NCI-H2029 treated with DMSO at 0.1 percent for 48 hours (cell line): ENCODE measurements at regions not wholly inside any gene's neighbourhood (a gene's known extent, or its start where the extent isn't known, plus 50 kb on each side); places are given as distances from the start of the nearest gene placed in this dataset.

Experiments
- DNase-seq: peaks from one replicate; lab custom pipeline; 2025; lab: John Stamatoyannopoulos, UW

DNA sequence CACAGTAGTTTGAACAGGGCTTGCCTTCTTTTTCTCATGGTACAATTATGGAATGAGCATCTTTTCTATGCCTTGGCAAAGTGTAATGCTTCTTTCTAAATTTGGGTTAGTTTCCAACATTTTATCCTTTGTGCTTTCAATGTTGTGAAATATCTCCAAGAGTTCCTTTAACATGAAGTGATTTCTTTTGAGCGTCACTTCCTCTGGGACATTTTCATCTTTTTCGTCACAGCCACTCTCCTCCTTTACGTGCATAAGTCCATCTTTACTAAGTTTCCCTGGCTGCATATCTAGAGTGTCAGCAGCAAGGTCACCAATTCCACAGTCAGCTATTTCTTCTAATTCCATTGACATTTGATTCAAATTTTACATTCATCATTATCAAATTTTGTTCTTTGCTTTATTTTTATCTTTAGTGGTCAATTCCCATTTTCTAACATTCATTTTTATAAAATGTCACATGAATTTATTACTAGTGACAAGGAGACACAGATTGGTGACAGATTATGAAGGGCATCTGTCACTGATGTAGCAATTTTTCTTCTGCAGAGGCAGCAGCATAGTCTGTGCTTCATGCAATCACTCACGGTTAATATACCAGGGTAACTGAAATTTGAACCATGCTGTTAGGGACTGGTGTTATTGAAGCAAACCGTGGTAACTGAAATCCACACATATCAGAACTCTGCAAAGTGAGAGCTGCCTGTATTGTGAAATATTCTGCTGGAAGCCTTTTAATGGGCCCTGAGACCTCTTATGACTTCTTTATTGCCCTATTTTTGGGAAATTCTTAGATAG lies 126.5 kb upstream of the THBS1 start:
- DNase-seq, result no peak

DNA sequence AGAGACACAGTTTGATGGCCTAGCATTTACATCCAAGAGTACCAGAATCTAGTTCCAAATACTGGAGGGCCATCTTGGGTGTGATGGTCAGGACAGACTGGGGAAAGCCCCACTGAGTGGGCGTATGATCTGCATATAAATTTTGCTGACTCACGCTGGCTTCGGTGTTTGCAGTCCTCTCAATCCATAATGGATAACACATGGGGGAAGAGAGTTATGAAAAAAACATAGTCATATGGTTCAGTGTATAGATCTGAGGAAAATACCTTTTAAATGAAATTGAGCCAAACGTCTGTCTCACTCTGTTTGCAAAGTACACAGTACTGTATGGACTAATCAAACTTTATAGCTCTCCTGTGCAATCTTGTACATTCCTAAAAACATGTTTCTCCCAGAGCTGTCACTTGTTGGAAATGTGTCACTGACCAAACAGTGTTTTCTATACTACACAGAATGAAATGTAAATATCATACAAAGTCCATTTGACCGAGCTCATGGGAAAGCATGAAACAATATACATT lies 125.3 kb upstream of the THBS1 start:
- DNase-seq, result no peak

DNA sequence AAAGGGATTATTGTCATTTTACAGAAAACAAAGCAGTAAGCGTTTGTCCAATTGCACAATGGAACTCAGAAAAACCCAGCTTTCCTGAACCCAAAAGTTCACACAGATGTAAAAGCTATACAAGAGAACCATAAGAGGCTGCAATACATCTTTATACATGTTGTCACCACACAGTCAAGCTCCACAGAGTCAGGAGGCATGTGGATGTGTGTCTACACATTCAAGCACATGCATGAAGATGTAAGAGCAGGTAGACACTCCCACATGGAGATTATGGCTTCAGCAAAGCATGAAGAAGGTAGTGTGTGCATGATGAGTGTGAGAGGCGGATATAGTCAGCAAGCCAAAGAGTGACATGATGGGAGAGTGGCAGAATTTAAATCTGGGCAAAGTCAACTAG lies 124.7 kb upstream of the THBS1 start:
- DNase-seq, result no peak

DNA sequence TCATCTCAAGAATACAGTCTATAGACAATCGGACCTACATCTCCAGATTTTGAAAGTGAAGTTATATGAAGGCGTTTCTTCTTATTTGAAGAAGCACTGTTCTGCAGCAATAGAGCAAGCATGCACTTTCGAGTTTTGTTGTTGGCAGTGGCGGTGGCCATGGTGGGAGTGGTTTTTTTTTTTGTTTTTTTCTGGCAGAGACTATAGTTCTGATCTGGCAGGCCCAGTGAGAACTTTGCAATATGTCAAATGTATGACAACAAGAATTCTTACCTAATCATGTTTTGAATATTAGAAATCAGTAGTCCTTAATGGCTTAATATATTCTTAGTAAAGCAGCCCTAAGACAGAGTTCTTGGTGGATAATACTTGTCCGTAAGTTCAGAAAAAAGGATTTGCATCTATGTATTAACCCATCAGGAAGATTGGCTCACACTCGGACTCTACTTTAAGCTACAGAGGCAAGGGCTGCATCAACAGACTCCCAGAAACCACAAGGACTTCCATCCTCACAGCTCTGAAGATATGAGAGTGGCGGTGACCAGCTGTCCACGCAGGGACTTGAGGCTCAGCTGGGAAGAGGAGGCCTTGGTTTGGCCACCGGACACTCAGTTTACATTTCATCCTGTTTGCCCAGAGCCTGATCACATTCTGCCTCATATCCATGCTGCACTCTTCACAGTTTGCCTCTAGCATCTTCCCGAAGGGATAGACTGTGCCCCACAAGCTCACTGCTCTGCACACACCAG lies 124.1 kb upstream of the THBS1 start:
- DNase-seq, result no peak

DNA sequence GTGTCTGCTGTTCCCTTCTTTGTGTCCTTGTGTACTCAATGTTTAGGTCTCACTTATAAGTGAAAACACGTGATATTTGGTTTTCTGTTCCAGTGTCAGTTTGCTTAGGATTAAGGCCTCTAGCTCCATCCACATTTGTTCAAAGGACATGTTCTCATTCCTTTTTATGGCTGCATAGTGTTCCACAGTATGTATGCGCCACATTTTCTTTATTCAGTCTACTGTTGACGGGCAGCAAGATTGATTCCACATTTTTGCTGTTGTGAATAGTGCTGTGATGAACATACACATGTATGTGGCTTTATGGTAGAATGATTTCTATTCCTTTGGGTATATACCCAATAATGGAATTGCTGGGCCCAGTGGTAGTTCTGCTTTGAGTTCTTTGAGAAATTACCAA lies 122.7 kb upstream of the THBS1 start:
- DNase-seq, result no peak

DNA sequence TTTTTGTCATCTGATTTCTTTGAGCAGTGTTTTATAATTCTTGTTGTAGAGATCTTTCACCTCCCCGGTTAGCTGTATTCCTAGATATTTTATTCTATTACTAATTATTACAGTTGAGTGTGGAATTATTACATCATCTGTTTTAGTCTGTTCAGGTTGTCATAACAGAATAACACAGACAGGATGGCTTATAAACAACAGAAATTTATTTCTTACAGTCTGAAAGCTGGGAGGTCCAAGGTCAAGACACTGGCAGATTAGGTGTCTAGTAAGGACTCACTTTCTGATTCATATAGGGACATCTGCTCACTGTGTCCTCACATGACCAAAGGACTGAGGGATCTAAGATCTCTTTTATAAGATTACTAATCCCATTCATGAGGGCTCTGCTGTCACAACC lies 121.3 kb upstream of the THBS1 start:
- DNase-seq, result no peak

DNA sequence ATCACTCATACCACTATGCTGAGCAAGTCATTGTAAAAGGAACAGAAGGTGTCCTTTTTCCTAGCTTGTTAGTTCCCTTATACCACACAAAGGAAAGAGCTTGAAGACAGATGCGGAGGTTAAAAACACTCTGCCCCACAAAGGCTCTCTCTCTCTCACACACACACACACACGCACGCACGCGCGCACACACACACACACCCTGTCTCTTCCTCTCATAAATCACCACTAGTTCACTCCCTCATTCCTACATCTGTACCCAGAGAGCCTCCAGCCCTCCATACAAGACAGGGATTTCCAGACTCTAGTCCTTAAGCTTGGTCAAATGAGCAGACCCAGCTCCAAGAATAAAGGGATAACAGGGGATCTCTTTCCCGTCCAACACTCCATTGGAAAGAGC lies 120.1 kb upstream of the THBS1 start:
- no peak for DNase-seq

DNA sequence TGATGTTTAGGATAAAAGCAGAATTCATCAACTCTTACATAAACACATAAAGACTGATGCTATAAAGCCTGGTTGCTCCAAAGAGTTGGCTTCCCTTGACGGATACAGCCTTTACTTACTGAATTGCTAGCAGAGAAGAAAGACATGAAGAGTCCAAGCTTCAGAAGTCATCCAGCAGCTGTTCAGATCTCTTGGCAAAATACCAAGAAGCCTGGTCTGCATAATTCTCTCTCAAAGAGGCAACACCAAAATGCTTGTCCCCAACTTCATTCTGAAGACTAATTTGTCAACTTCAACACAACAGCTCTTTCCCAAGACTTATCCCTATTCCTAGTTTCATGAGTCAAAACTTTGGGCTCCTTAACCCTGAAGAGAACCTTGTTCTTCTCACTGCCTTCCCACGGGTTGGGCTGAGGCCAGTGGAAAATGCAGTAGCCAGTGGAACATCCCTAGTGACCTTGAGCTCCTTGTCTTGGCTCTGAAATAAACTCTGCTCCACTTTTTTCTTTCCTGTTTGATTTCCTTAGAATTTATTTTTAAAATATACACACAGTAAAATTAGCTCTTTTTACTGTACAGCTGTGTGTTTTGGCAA lies 119.2 kb upstream of the THBS1 start:
- no peak for DNase-seq

DNA sequence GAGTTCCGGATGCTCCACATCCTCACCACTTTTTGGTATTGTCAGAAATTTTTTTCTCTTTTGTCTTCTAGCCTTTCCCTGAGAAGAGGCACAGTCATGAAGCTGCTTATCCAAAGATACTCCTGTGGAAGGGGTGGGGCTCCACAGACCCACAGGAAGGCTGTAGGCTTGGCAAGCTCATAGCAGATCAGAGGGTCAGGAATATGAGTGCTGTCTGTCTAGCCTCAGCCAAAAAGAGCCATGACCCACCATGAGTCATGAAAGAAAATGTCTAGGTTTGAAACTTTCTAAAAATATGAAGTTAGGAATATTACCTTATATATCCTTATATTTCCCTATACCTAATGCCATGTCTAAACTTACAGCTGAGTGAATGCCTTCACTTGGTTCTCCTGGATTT lies 118.2 kb upstream of the THBS1 start:
- no peak for DNase-seq

DNA sequence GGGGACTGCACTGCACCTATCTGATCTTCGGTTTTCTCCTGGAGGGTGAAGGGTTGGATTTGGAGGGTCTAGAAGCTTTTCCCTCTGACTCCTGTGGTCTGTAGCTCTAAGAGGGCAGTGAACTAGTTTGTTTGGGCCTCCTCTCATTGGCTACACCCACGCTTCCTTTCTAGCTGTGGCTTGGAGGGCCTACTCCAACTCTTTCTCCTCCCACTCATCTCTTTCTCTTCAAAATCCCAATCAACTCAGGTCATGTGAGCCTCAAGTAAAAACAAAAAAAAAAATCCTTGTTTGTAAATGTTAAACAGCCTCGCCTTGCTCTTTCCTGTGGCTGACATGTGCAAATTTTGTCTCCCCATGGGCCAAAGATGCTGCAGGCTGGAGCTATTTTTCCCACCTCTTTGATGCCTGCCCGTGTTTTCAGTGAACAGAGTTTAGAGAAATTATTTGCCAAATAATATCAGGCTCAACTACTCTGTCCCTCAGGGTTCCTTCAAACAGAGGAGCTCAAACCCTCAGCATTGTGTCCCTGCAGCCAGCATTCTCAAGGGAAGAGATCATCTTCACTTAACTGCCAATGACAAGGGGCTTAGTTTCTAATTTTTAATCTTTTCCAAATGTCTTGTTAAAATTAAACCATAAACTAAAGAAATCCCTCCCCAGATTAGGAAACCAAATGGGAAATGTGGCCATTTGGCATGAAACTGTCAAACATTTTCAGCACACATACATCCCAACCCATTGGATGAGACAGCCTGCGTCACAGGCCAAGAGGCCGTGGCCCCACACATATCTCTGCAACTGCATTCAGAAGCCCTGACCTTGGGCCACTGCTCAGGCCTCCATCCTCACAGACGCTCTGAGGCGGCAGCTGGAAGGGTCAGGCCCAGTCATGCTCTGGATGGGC lies 114.8 kb upstream of the THBS1 start:
- no peak for DNase-seq

DNA sequence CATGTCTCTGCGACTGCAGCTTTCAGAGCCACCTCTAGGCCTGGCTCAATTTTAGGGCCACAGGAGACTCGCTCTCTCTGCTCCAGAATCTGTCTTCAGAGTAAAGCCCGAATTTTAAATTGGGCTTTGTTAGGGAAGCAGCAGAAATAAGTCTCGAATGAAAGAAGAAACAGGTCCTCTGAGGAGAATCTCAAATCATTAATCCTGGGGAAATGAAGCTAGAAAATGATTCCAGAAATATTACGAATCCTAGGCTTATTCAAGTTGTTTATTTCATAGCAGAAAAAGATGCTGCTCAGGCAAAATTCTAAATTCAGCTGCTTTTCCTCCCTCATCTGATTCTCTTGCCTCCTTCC lies 114.2 kb upstream of the THBS1 start:
- DNase-seq, result no peak

DNA sequence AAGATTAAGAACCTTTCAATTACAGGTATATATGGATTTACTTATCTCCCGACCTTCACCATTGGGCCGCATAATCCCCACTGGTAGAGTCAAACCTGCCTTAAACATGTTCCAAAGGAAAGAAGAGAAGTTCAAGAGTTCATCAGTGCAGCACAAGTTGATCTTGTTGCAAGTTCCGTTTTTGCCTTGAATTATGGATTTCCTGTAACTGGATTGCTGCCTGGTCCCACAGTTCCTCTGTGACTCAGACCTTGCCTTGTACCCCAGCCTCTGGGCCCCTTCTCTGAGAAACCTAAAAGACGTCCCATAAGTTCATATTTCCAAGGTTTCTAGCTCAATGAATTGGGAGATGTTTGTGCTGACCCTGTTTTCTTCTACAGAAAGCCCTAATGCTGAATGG lies 112.5 kb upstream of the THBS1 start:
- DNase-seq, result no peak

DNA sequence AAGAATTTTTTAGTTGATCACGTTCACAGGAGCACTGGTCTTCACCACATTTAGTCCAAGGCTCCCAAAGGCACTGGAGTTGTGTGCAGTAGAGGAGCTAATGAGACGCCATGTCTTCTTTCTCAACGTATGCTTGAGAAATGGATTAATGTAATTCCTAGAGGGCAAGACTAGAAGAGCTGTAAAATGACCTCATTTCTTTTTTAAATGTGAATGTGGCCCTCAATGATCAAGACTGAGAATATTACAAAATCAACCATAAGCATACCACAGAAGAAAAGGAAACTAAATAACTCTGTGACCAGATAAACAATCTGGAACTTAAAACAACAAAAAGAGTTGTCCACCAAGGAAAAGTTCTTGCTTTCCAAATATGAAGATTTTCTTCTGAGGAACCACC lies 112.1 kb upstream of the THBS1 start:
- no peak for DNase-seq

DNA sequence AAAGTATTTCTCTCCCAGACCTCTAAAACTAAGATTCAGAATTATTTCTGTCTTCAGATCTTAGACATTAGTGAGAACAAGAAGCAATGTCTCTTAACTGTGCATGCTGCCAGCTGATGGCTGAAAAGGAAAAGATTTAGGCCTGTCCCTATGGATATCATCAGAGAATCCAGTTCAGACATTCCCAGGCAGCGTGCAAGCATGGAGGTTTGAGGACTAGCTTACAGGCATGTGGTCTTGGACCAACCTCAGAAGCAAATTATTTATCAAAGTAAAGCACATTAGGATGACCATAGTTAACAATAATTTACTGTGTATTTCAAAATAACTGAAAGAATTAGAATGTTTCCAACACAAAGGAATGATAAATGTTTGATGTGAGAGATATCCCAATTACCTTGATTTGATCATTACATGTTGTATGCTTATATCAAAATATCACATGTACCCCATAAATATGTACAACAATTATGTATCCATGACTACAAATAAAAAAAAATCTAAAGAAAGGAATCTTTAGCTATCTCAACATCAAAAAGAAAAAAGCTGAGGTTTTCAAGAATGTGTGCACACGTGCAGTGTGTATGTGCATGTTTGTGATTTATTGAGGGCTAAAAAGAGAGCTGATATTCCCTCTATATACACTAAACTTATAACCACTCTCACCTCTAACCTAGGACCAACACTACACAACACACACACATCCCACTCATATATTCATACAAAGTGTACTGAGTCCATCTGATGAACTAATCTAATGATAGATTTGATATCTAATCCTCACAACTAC lies 108.9 kb upstream of the THBS1 start:
- DNase-seq, result no peak

DNA sequence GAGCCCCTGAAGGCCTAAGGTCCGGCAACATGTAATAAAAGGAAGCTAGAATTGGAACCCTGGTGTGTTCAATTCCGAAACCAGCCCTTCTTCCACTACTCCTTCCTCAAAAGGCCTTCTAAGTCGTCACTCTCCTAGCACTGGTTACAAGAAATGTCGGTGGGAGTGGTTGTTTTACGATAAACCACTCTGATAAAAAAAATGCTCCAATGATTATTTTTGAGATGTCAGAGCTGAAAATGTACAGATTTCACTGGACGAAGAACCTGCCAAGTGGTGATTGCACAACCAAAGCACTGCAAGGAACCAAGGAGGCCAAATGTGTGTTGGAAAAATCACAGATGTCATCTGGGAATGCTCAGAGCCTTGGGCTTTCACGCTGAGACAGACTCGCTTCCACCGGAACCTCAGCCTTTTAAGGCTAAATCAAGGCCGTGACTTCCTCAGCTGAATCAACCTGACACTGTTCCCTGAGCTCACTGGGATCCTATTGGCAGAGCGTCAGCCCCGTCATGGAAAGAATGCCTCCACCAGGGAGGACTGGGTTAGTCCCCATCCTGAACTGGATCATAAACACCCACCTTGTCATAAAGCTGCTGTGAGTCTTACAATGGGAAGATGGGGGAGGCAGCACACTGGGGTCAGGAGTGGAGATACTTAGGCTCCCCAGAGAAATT lies 108.1 kb upstream of the THBS1 start:
- DNase-seq, result no peak

DNA sequence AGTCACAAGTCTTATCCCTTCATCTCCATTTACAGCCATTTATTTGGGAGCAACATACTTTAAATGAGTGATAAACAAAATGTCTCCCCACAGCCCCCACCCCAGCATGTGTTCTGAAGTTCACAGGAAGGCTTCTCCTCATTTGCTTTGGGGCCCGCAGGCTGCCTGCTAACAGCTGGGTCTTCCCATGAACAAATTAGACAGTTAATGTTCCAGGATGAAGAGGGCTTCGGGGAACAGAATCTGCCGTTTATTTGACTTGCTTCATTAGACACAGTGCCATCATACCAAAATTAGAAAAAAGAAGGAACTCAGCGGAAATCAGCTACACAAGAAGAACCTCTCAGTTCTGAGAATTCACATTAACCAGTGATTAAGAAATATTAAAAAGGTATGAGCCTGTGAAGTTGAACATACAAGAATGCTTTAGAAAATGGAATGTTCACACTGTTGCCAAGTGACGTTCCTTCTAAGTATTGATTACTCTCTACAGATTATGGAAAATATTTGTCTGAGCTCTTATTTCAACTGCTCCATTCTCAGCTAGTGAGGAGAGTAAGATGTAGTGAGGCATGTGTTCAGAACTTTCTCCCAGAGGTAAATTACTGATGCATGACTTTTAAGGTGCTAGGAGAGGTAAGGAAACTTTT lies 107.5 kb upstream of the THBS1 start:
- no peak for DNase-seq

DNA sequence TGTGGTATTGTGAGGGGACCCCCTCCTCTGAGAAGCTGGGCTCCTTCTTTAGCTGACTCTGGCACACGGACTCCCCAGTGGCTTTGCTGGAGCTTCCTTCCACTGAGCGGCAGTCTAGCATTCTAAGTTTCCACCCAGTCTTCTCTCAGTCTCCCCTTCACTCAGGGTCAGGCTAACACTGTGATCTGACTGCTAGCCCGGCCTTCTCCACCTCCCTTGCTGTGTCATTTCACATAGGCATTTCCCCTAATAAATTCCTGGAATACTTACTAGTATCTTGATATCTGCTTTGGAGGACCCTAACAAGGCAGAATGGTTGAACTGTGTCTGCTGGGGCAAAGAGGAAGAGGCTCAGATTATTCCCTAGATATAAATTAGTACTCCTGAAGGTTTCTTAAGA lies 106.2 kb upstream of the THBS1 start:
- DNase-seq, result no peak

DNA sequence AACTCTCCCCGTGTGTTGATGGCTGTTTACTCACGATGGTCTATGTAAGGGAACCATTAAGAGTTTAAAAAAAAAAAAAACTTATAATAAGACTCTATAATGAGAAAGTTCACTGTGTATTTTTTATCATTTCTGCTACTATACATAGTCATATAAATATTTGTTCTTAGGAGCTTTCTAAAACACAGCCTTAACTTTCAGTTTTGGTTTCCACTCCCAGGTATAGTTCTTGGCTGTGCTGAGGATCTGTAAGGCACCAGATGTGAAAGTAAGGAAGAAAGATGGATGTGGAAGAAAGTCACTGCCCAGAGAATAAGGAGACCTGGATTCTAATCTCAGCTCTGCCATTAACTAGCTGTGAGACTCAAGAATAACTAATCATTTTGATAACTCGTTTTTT lies 101.9 kb upstream of the THBS1 start:
- DNase-seq, result no peak

DNA sequence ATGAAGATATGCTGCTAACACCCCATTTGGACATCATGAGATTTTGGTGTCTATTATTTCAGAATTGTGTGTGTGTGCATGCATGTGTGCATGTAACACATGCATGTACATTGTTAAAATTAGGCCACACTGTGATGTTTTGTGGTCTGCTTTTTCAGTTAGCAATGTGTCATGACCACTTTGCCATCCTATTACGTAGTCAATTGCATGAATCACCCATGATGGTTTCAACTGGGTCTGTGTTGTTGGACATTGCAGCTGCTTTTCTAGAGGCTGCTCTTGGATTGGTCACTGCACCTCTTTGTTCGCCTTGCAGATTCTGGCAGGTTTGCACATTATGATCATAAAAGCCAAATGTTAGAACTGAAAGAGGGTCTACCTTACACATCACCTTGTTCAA lies 101.0 kb upstream of the THBS1 start:
- no peak for DNase-seq

DNA sequence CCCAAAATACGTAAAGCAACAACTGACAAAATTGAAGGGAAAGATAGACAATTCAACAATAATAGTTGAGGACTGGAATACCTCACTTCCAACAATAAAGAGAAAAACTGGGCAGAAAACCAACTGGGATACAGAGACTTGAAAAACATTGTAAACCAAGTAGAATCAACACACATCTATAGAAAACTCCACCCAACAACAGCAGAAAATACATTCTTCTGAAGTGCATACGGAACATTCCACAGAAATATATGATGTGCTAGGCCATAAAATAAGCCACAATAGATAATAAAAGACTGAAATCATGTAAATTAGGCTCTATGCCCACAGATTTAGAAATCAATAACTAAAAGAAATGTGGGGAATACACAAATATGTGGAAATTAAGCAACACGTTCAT lies 98.4 kb upstream of the THBS1 start:
- DNase-seq, result no peak
